GM19452 (cell line): ENCODE measurements at regions not wholly inside any gene's neighbourhood (a gene's known extent, or its start where the extent isn't known, plus 50 kb on each side); places are given as distances from the start of the nearest gene placed in this dataset.

Source experiments
- ATAC-seq: cut with Tn5 transposase; IDR thresholded peaks from one replicate; pipeline ENCODE4 v1.9.1; 2021; ENCODE audit not compliant: unreplicated experiment

DNA sequence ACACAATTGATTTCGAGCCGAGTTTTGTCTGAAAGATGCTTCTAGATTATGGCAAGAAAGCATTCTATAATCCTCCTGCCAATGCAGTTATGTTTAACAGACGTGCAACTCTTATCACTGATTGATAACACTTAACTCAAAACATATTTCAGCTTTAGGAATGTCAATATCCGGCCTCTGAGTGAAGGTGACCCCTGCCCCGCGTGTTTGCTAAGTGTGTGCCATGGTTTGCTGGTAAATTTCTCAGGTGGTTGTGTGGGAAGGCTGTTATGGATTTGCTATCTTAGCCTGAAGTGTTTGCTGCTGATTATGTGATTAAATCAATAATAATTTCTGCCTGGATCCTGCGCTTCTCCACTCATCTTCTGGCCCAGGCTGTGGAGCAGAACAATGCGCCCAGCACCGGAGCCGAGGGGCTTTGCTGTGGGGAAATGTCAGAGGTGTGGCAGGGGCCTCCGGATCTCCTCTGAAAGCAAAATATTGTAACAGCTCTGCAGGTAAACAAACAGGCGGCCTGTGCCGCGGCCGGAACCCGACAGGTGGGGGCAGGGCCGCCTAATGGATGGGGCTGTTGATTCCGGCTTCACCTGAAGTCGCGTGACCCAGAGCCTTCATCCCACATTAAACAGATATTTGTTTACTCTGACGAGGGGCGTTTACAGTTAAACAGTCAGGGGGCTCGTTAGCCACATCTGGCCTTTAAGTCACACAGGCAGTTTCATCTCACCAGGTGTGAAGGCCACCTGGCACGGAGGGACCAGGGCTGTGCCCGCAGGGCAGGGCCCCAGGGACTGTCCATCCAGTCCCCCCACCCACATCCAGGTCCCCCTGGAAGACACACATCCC is 210.7 kb upstream of the SALL3 start:
- ATAC-seq, result no peak

DNA sequence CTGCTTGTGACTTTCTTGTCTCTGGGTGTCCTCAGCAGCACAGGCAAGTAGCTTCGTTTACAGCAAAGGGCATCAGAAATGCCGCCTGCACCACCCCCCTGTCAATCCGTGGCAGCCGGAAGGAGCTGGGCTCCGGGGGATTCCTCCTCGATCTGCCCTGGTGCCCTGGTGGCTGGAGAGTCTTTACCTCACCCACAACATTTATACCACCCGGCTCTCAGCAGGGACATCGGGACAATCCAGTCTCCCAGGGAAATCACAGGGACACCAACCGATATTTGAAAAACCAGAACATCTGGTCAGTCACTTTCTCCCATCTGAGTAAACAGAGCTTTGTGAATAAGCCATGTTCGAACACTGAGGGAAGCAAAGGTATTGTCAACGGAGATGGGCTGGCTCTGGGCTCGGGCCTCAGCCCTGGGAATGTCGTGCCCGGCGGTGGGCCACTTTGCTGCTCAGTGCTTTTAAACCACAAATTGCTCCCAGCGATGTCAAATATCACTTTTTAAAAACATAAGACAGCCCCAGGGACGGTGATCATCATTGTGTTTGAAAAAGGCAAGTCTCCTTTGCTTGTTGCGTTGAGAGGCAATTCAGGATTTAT is 210.0 kb upstream of the SALL3 start:
- ATAC-seq, result no peak

DNA sequence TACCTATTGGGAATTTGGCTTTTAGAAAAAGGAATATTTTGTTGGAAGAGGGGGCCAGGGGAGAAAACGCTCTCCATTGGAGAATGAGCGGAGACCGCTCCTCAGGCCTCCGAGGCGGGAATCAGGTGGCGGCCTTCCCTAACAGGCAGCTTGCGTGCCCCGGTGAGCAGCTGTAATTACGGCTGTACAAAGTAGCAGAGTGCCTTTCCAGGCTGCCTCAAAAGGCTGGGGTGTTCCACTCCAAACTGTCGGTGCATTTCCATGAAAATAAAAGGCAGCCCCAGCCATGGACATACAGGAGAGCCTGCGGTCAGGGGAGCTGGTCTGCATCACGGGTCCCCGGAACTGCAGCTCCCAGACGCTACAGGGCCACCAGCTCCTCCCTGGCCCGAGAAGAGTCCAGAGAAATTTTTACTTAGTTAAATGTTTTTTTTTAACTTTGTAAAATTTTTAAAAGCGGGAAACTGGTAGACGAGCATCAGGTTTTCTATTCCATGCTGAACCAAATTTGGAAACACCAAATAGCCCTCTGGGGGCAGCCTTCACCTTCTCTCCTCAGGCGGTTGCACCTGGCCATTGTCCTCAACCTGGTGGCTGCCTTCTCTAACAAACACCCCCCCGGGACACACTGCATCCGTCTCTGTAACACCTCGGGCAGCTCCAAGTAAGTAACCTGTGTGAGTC is 209.3 kb upstream of the SALL3 start:
- no peak for ATAC-seq

GRCh38 chr18:78770823-78771139 is 208.8 kb upstream of the SALL3 start:
- no peak for ATAC-seq

- no peak for ATAC-seq
Observed at GRCh38 chr18:78771496-78772359, 207.9 kb upstream of the SALL3 start.

DNA sequence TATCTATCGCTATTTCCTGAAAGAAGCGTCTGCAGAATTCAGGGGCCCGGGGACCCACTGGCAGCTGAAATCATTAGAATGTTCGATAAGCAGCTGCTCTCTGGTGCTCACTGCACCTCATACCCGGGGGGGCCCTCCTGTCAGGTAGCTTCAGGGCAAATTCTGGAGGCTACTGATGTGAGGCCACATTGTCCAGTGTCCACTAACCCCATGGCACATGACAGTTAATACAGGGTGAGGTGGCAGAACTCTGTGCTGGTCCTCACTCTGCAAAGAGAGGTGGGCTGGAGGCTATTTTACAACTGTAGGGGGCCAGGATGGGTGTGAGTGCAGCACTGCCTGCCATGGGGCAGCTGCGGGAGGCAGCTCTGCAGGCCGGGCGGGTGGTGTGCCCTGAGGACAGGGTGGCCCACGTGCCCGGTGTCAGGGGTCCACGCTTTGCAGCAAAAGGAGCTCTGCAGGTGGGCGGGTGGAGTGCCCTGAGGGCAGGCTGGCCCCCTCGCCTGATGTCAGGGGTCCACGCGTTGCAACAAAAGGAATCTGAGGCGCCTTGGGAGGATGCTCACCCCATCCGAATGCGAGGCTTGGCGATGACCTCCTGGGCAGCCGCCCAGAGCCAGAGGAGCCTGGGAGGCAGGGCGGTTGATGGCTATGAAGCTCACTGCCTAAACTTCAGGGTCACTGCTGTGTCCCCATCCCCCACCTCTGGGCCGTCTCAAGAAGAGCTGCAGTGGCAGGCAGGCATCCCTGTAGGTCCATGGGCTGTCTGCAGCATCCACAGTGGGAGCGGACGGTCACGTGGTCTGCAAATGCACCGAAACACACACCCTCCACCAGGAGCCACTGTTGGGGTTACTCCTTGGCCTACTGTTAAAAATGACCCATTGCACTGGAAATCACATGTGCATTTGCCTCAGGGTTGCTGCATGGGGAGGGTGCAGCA is 207.0 kb upstream of the SALL3 start:
- ATAC-seq, result no peak

DNA sequence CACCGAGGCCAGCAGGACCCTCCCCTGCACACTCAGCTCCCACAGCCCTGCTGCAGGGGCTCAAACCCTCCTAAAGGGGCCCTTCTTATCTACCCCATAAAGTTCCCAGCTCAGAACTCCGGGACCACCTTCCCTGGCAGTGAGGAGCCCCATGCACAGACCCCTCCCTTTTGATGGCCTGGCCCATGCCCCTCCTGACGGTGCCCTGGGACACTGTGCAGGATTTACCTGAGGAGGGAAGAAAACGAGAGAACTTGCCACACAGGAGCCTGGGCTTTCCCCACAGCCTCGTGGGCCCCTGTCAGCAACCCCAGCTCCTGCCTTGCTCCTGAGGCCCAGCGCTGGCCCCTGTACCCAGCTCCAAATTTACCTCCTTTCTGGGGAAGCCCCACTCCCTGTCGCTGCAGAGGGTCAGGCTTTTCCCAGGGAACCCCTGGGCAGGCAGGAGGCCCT is 206.3 kb upstream of the SALL3 start:
- no peak for ATAC-seq

DNA sequence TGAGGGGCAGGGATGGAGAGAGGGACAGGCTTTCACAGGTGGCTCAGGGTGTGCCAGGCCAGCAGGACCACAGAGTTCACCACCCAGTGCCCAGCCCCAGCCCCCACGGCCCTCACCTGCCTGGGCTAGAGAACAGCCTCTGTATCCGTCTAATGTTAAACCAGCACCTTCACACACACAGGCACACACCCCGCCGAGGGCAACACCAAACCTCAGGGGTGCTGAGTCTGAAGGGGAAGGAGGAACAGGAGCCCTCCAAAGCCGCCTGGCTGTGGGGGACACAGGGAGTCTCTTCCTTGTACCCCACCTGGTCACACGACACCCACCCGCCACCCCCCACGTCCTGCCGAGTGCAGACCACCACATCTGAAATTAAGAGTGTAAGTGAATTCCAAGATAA is 205.8 kb upstream of the SALL3 start:
- no peak for ATAC-seq

DNA sequence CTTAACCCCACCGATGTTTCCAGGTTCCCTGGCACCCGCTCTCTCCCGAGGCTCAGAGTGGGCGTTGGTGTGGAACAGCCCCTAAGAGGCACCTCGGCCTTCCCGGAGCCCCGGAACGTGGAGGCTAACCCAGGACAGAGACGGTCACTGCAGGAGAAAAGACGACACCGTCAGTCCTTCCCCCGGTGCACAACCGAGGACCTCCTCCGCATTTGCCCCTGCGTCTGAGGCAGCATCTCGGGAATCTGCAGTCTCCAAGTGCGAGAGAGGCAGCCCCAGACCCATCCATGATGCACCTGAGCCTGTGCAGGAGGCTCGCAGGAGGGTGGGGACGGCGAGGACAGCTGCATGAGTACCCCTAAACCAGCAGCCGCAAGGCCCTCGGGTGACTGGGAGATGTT is 204.9 kb upstream of the SALL3 start:
- no peak for ATAC-seq

- ATAC-seq, result no peak
Observed at GRCh38 chr18:78776151-78776550, 203.5 kb upstream of the SALL3 start.

DNA sequence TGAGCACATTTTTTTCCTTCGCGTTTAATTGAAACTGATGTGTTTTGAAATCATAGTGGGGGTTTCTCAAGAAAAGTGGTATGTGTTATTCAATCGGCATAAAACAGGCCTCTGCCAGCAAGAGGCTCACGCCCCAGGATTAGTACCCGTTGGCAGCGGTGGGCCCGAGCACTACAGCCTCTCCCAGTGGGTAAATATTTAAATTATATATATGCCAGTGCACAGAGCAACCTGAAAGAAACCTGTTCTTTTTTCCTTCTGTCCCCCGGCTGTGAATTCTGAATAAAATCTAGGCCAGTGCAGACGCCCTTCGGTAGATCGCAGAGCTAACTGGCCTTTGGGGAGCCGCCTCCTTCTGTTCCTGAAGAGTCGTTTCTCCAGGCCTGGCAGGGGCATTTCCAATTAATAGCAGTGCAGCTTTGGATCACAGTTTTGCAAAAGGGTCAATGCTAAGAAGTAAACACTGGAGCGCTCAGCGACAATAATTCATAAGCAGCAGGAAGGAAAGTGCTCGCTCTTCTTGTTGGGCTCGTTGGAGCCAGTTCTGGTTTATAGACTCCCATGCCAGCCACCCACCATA is 202.8 kb upstream of the SALL3 start:
- no peak for ATAC-seq

GRCh38 chr18:78777992-78778391 is 201.6 kb upstream of the SALL3 start:
- no peak for ATAC-seq

- ATAC-seq, result no peak
Observed at GRCh38 chr18:78778651-78779050, 201.0 kb upstream of the SALL3 start.

GRCh38 chr18:78779996-78780718 is 199.5 kb upstream of the SALL3 start:
- no peak for ATAC-seq

DNA sequence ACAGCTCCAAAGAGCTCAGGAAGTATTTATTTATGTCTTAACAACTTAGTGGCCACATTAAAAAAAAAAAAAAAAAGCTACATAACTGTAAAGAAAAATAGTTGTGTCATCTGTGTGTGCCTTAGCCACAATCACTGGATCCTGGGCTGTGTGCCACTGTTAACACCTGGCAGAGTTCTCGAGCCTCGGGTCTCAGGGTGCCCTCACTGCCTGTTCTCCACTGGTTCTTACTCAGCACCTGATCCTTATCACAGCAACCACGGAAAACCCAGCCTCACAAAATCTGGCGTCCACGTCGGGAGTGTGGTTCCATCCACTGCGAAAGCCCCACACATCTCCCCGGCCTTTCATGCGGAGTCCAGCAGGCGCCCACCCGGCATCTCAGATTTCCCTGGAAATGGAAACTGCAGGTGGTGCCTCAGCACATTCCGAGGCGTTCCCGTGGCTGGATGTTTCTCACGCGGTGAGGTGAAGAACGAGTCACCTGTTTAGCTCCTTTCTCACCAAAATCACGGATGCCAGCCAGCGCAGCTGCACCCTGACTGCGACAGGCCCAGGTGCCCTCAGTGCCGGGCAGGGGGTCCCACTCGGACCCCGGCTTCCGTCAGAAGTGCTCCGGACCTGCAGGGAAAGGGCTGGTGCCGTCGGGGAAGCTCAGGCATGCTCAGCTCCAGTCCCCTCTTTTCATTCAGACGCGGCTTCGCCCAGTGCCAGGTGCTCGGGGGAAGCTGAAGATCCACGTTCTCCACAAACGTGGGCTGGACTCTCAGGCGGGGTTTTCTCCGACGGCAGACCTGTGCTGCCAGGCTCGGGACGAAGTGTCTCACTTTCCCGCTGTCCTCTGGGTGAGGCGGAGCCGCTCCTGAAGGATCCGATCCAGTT is 198.7 kb upstream of the SALL3 start:
- ATAC-seq, result no peak

GRCh38 chr18:78781601-78781960 is 198.0 kb upstream of the SALL3 start:
- ATAC-seq, result no peak

DNA sequence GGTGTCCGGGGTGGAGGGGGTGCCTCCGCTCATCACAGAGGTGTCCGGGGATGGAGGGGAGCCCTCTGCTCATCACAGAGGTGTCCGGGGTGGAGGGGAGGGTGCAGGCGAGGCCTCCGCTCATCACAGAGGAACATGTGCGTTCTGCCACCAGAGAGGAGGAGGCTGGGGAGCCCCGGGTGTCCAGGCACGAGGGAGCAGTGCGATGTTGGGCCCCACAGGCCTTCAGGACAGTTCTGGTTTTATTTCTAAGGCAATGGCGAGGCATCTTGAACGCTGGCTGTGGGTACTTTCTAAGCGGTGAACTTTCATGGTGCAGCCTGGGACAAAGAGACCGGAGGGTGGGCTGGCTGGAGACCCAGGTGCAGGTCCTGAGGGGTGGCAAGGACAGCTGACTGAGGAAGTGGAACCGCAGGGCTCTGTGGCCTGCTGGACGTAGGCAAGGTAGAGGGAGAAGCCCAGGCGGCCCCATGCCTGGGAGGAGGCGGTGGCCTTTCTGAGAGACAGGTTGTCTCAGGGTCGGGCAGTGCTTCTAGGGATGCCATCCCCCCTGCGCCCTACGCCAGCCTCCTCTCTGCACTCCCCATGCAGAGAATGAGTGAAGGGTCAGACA is 196.6 kb upstream of the SALL3 start:
- no peak for ATAC-seq

DNA sequence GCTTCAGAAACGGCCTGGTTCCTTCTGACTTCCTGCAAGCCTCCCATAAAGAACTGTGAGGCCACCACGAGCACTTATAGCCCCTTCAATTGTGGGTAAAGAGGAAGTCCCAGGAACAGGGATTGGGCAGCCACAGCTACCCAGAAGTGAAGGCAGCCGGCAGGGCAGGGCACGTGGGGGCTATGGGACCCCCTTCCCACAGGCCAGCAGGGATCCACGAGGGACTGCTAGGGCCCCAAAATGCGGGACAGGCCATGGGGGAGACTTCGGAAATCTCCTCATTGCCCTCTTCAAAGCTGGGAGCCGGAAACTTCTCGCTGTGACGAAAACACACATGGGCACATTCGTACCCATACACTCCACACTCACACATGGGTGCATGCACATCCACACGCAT is 196.1 kb upstream of the SALL3 start:
- ATAC-seq, result no peak
